Activated CD8-positive, alpha-beta memory T cell treated with anti-CD3 and anti-CD28 coated beads for 24 hours (primary cell): ENCODE measurements at regions not wholly inside any gene's neighbourhood (a gene's known extent, or its start where the extent isn't known, plus 50 kb on each side); places are given as distances from the start of the nearest gene placed in this dataset.
"Not testable (repeated sequence)": the region's sequence is repeated elsewhere in the genome, so short reads cannot be mapped to it uniquely, and the experiment has no call there.

ENCODE experiments used
- DNase-seq: peaks from one replicate; pipeline ENCODE4 v3.0.0-alpha.2; 2020

GRCh38 chr10:118952493-118953295 lies 76.8 kb upstream of the NANOS1 start:
- DNase-seq, result peak; percentile 21

GRCh38 chr10:118953598-118954393 lies 75.7 kb upstream of the NANOS1 start:
- peak; percentile 30 for DNase-seq

GRCh38 chr10:118955531-118955930 lies 74.0 kb upstream of the NANOS1 start:
- peak; percentile 28 for DNase-seq

GRCh38 chr10:118955951-118956801 lies 73.3 kb upstream of the NANOS1 start:
- DNase-seq, result peak; percentile 28

GRCh38 chr10:118956802-118957442 lies 72.6 kb upstream of the NANOS1 start:
- DNase-seq, result peak; percentile 47

- peak; percentile 15 for DNase-seq
Observed at GRCh38 chr10:118957443-118957825, 72.1 kb upstream of the NANOS1 start.

- DNase-seq, result peak; percentile 24
Observed at GRCh38 chr10:118957966-118958365, 71.5 kb upstream of the NANOS1 start.

- no peak for DNase-seq
Observed at GRCh38 chr10:118958559-118958958, 71.0 kb upstream of the NANOS1 start.

- peak; percentile 46 for DNase-seq
Observed at GRCh38 chr10:118958984-118959925, 70.3 kb upstream of the NANOS1 start.

- no peak for DNase-seq
Observed at GRCh38 chr10:118960157-118961090, 69.1 kb upstream of the NANOS1 start.

GRCh38 chr10:118961436-118961835 lies 68.1 kb upstream of the NANOS1 start:
- no peak for DNase-seq

- not testable (repeated sequence) for DNase-seq
Observed at GRCh38 chr10:118962331-118962868, 67.1 kb upstream of the NANOS1 start.

GRCh38 chr10:118963341-118963740 lies 66.2 kb upstream of the NANOS1 start:
- DNase-seq, result no peak

GRCh38 chr10:118963933-118964332 lies 65.6 kb upstream of the NANOS1 start:
- no peak for DNase-seq

GRCh38 chr10:118964476-118964875 lies 65.0 kb upstream of the NANOS1 start:
- not testable (repeated sequence) for DNase-seq

GRCh38 chr10:118965096-118965495 lies 64.4 kb upstream of the NANOS1 start:
- DNase-seq, result no peak

GRCh38 chr10:118965645-118966044 lies 63.9 kb upstream of the NANOS1 start:
- DNase-seq, result no peak

GRCh38 chr10:118966076-118966849 lies 63.3 kb upstream of the NANOS1 start:
- DNase-seq, result no peak

GRCh38 chr10:118966850-118967125 lies 62.7 kb upstream of the NANOS1 start:
- no peak for DNase-seq
